Cortex of kidney (tissue), 1 donor: ENCODE measurements at regions not wholly inside any gene's neighbourhood (a gene's known extent, or its start where the extent isn't known, plus 50 kb on each side); places are given as distances from the start of the nearest gene placed in this dataset.
"Not testable (repeated sequence)": the region's sequence is repeated elsewhere in the genome, so short reads cannot be mapped to it uniquely, and the experiment has no call there.

Experiments
- DNase-seq: peaks from one replicate; lab custom pipeline; 2025; lab: John Stamatoyannopoulos, UW

GRCh38 chr7:149683181-149683580 lies 90.2 kb downstream of the ZNF467 start:
- DNase-seq, result no peak

DNA sequence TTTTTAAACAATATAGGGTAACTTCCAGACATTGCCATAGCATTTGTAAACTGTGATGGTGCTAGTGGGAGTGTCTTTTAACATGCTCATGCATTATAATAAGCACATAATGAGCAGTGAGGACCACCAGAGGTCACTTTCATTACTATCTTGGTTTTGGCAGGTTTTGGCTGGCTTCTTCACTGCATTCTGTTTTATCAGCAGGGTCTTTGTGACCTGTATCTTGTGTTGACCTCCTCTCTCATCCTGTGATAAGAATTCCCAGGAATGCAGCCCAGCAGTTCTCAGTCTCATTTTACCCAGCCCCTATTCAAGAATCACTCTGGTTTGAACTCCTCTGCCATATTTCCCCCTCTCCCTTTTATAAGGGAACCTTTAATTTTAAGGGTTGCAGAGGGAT lies 91.3 kb downstream of the ZNF467 start:
- DNase-seq, result no peak

DNA sequence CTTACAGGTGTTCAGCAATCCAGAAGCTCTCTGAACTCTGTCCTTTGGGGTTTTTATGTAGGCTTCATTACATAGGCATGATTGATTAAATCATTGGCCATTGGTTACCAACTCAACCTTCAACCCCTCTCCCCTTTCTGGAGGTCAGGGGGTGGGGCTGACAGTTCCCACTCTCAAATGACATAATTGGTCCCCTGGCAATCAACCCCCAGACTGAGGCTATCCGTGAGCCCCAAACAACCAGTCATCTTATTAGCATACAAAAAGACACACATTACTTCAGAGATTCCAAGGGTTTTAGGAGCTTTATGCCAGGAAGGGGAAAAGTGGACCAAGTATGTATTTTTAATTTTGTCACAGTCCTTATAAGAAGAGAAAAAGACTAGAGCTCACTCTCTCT lies 92.1 kb downstream of the ZNF467 start:
- no peak for DNase-seq

GRCh38 chr7:149680331-149681025 lies 92.9 kb downstream of the ZNF467 start:
- no peak for DNase-seq

GRCh38 chr7:149674728-149675385 lies 98.5 kb downstream of the ZNF467 start:
- not testable (repeated sequence) for DNase-seq

GRCh38 chr7:149673006-149673405 lies 100.4 kb downstream of the ZNF467 start:
- no peak for DNase-seq

DNA sequence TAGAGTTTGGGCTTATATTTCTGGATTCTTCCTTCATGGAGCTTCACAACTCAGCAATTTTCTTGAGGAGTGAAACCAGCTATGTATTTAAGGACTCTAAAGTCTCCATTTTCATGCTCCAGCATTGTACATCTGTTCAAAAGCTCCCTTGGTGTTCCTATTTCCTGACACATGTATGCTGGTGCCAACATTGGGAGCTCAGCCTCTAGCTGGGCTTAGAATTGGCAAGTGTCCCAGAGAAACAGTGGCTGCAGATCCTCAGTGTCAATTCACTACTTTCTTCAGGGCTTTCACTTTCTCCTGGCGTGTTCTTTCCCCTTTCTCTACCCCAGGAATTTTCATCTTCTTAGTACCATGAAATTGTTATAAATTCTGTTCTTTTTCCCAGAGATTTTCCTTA lies 103.1 kb downstream of the ZNF467 start:
- no peak for DNase-seq

DNA sequence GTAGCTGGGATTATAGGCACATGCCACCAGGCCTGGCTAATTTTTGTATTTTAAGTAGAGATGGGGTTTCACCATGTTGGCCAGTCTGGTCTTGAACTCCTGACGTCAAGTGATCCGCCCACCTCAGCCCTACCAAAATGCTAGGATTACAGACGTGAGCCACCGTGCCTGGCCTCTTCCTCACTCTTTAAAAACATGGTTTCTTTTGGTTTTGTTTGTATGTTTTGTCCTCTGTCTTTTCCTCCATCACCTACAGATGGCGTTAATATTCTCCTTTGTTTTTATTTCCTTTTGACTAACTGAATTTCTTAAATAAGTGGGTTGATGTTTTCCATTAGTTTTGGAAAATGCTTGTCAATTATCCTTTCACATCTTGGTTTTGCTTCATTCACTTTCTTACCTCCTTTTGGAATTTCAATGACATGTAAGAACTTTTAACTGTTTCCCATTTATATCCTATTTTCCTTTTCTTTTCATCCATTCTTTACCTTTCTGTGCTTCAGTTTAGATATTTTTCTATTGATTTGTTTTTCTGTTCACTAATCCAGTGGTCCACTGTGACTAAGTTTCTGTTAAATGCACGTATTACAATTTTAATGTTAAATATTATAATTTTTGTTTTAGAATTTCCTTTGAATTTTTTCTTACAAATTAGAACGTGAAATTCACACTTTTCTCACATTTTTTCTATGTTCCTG lies 104.1 kb downstream of the ZNF467 start:
- DNase-seq, result no peak

- no peak for DNase-seq
These were observed 106.9 kb downstream of the ZNF467 start for GRCh38 chr7:149666360-149666945.

GRCh38 chr7:149665618-149666017 lies 107.8 kb downstream of the ZNF467 start:
- DNase-seq, result not testable (repeated sequence)

DNA sequence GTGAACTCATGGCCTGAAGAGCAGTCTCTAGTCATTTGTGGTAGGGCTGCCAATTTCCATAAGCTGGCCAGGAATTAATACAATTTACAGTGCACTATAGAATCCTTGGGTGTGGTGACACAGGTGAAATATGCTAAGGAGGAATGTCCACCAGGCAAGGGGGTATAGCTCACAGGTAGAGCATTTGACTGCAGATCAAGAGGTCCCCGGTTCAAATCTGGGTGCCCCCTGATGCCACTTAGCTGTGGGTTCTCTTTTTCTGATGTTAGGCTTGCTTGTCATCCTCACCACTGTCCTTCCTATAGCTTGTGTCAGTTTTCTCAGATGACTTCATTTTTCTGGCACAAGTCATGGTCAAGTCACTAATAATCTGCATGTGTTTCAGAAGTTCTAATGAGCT lies 108.7 kb downstream of the ZNF467 start:
- DNase-seq, result no peak

GRCh38 chr7:149664176-149664575 lies 109.2 kb downstream of the ZNF467 start:
- no peak for DNase-seq

- no peak for DNase-seq
These were observed 110.7 kb downstream of the ZNF467 start for GRCh38 chr7:149662591-149663095.

DNA sequence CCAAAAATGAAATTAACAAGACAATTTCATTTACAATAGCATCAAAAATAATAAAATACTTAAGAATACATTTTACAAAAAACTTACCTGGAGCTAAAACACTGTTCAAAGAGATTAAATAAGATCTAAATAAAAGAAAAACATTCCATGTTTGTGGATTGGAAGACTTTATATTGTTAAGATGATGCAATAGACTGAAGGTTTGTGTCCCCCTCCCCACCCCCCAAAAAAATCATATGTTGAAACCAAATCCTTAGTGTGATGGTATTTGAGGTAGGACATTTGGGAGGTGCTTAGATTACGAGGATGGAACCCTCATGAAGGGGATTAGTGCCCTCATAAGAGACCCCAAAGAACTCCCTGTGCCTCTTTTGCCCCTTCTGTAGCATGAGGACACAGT lies 117.6 kb downstream of the ZNF467 start:
- no peak for DNase-seq

GRCh38 chr7:149654588-149654987 lies 118.8 kb downstream of the ZNF467 start:
- no peak for DNase-seq

- DNase-seq, result not testable (repeated sequence)
These were observed 123.2 kb downstream of the ZNF467 start for GRCh38 chr7:149650190-149650589.

GRCh38 chr7:149644754-149645153 lies 128.6 kb downstream of the ZNF467 start:
- no peak for DNase-seq

- no peak for DNase-seq
These were observed 130.8 kb downstream of the ZNF467 start for GRCh38 chr7:149642589-149642988.

DNA sequence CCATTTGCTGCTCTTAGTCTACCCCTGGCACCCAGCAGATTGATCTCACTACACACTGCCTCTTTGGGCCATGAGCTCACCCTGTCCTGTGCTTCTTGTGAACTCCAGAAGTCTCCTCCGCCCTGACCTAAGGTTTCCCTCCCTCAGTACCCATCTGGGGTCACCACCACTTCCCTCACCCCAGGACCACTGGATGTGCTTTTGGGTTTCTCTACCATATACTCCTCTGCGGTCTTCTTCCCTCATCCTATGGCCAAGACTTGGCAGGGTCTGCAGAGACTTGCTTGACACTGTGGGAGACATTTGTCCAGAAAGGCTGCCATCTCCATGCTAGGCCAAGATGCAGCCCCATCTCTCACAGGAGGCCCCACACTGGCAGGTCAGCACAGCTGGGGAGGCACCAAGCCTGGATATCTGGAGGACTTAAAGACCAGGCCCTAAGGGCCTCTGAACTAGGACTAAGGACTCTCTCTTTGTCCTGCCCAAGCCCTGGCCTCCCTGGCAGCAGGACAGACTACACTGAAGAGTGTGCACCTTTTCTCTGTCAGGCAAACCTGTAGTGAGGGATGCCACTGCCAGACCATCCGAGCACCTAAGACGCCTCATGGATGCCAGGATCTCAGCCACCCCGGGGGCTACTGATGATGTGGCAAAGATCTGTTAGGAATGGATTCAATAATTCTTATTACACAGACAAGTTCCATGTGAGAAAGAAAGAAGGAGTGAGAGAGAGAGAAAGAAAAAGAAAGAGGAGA lies 134.6 kb downstream of the ZNF467 start:
- DNase-seq, result no peak

DNA sequence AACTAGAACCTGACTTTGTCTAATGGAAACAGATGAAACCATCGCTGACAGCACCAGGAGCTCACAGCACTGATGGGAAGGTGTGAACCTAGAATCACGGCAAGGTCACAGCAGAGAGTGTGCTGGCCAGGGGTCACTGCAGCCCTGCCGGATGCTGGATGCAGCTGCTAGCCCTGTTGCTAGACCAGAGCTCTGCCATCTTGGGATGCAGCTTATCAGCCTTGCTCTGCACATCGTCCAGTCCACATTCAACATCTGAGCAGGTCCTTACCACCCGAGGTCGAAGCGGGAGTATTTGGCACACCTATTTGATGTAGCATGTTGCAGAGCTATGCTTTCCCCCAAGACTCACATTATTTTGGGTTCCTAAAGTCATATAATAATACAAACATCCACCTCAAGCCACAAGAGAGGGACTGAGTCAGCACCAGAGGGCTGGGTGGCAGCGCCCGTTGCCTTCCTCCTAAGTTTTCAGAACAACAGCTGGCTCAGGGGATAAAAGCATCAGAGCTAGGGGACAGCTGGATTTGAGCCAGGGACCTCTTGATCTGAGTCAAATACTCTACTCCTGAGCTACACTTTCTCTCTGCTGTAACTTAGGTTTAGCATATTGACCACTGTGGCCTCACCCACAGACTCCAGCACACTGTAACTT lies 135.3 kb downstream of the ZNF467 start:
- no peak for DNase-seq
